ENCODE measurements at regions not wholly inside any gene's neighbourhood (a gene's known extent, or its start where the extent isn't known, plus 50 kb on each side); places are given as distances from the start of the nearest gene placed in this dataset.

DNA sequence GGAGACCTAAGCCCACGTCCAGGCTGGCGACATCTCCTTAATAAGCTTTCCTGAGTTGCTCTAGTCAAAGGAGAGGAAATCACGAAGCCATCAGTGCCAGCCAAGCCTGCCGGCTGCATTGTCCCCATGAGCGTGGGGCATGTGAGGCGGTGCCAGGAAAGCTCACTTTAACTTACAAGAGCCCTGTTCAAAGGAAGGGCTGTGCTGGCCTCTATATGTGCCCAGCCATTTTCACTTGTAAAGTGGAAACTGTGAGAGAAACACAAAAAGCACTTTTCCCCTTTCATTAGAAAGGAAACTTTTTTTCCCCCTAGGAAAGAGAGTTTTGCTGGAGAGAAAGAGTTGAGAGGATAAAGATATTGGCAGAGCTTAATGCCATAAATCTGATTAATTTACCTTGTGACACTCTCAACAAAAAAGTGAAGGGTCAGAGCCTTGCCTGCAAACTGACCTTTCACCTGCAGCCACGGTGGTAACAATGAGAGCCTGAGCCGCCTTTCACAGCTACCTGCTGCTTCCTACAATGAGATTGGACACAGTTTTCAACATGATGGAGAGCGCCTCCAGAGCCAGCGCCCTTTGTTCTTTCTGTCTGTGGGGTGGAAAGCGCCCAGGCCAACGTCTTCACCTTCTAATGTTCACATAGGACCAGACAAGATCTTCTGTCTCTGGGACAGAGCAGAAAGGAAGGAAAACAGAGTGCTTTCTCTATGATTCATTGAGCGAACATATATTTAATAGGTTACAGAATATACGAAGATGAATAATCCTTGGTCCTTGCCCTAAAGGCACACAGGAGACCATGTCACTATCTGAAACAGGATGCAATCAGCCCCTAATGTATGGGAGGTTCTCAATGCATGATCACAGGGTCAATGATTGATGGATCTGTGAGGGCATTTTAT lies 233.1 kb upstream of the HES1 start:
- TF ChIP-seq, protein P1, sequence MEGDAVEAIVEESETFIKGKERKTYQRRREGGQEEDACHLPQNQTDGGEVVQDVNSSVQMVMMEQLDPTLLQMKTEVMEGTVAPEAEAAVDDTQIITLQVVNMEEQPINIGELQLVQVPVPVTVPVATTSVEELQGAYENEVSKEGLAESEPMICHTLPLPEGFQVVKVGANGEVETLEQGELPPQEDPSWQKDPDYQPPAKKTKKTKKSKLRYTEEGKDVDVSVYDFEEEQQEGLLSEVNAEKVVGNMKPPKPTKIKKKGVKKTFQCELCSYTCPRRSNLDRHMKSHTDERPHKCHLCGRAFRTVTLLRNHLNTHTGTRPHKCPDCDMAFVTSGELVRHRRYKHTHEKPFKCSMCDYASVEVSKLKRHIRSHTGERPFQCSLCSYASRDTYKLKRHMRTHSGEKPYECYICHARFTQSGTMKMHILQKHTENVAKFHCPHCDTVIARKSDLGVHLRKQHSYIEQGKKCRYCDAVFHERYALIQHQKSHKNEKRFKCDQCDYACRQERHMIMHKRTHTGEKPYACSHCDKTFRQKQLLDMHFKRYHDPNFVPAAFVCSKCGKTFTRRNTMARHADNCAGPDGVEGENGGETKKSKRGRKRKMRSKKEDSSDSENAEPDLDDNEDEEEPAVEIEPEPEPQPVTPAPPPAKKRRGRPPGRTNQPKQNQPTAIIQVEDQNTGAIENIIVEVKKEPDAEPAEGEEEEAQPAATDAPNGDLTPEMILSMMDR (IDR thresholded peaks at IDR 0.05): no peak
- DNase-seq (ENCODE audit: low spot score): no peak
- no peak for ATAC-seq (ENCODE audit: low FRiP score)

DNA sequence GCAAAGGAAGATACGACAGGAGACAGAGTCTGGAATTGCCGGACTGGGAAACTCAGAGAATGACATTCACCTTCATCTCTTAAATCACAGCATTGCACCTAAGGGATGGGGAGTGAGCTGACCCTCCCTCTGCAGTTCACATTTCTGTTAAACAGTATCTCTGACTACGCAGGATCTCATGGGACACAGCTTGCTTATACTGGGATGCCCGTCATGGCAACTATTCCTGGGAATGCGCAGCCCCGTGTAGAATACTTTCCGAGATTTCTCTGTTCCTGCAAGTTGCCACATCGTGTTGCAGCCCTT lies 232.5 kb upstream of the HES1 start:
- TF ChIP-seq, protein P1 (IDR thresholded peaks at IDR 0.05): no peak
- ATAC-seq (ENCODE audit: low FRiP score) (no peak), DNase-seq (ENCODE audit: low spot score) (no peak)

DNA sequence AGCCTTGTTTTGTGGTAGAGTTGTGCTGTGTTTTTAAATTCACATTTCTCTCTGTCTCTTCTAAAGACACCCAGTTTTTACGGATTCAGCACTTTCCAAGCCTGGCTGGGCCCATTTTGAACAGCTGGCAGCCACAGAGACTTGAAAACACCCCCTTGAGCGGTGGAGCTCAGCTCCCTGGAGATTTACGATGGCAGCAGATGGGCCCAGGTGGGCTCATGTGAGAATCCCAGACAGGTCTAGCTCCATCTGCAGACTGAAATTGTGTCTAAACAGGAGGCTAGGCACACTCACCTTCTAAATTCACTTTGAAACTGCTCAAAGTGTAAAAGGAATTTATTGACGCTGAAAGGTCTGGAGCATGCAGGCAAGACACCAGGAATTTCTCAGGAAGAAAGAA lies 232.0 kb upstream of the HES1 start:
- ATAC-seq (ENCODE audit: low FRiP score): no peak
- TF ChIP-seq, protein P1 (IDR thresholded peaks at IDR 0.05): no peak

DNA sequence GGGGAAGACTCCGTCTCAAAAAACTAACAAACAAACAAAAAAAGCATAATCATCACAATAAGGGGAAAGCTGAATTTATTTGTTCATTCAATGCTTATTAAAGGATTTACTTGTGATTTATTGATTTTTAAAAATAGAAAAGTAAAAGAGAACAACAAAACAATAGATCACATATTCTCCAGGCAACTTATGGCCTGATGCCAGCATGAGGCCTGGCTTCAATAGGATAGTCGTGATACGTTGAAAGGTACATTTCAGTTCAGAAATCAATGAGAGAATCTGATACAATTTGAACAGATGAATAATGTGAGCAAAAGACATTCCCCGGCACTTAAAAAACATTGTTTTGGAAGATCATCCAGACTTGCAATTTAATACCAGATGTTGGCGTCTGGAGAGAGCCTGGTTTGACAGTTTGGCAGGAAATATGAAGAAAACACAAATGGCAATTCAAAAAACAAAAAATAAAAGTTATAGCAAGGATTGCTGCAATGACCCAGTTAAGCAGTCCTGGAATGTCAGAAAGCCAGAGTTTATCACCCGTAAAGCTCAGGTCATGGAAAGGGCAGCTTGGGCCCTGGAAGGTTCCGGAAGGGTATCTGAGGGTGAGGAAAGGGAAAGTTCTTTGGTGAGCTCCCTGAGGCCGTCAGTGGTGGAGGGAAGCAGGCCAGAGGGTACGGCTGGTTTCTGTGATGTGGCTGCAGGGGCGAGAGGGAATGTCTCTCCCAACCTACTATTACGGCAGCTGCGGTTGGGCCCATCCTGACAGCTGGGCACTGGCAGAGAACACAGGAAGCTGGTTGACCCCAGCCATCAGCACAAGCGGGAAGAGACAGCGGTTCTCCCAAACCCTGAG lies 230.2 kb upstream of the HES1 start:
- TF ChIP-seq, protein P1 (IDR thresholded peaks at IDR 0.05): no peak
- ATAC-seq (ENCODE audit: low FRiP score) (no peak), DNase-seq (ENCODE audit: low spot score) (no peak)

More for the DNA sequence above, 232.0 kb upstream of the HES1 start:
- DNase-seq (ENCODE audit: low spot score): no peak

DNA sequence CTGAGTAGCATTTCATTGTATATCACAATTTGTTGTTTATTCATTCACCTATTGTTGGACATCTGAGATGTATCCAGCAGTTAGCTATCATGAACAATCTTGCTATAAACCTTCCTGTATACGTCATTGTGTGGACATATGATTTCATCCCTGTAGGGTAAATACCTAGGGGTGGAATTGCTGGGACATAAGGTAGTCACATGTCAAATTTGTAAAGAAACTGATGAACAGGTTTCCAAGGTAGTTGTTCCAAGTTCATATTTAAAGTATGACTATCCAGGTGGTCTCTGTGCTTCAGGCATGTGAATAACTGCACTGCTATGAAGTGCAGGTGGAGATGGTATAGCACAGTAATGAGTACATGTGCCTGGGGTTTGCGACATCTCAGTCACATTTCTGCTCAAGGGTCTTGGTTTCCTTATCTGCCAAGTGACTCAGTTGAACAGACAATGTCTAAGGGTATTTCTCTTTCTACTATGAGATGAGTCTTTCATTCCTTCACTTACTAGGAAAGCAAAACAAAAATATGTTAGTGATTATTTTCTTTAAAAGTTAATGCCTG lies 229.0 kb upstream of the HES1 start:
- TF ChIP-seq, protein P1 (IDR thresholded peaks at IDR 0.05): no peak
- no peak for DNase-seq (ENCODE audit: low spot score)
- ATAC-seq (ENCODE audit: low FRiP score): no peak

DNA sequence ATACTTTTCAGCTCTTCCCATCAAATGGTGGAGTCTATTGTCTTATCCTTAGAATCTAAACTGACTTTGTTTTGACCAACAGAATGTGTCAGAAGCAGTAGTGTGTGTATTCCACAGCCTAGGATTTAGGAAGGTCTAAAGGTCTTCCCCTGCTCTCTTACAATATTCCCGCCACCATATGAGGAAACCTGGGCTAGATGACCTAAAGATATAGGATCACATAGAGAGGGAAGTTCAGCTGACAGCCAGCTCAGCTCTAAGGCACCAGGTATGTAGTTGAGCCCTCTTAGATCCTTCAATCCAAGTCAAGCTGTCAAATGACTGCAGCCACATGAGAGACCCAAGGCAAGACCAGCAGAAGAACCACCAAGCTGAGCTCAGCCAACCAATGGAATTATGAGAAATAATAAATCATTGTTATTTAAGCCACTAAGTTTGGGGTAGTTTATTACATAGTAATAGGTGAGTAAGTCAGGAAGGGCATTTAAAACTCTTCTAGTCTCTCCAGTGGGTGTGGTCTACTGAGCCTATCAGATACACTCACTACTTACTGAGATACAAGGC lies 227.7 kb upstream of the HES1 start:
- no peak for ATAC-seq (ENCODE audit: low FRiP score)
- DNase-seq (ENCODE audit: low spot score): no peak
- TF ChIP-seq, protein P1 (IDR thresholded peaks at IDR 0.05): no peak
